Neural cell (in vitro differentiated cells): ENCODE measurements at regions not wholly inside any gene's neighbourhood (a gene's known extent, or its start where the extent isn't known, plus 50 kb on each side); places are given as distances from the start of the nearest gene placed in this dataset.

ENCODE experiments used
- H2AFZ ChIP-seq: fragments of 200-600, 300-800 bp; sonication (generic), shearing (Covaris generic); 2 replicates; pipeline ENCODE4 v1.6.0; 2014; ENCODE audit warnings: low read depth, mild to moderate bottlenecking, antibody characterized with exemption, low read length, moderate library complexity
- H3F3A ChIP-seq: fragments of 200-600 bp; shearing (Covaris generic); 2 replicates; pipeline ENCODE4 v1.6.1; 2016; ENCODE audit warnings: mild to moderate bottlenecking, moderate library complexity, mixed read lengths, antibody characterized with exemption, low read length; ENCODE audit not compliant: insufficient read depth, poor library complexity, severe bottlenecking
- H3K27ac ChIP-seq: fragments of 200-600, 300-800 bp; sonication (generic), shearing (Covaris generic); 2 replicates; pipeline ENCODE4 v1.5.1; 2014; ENCODE audit warnings: mild to moderate bottlenecking, low read length, moderate library complexity
- H3K27me3 ChIP-seq: fragments of 300-800, 200-600 bp; sonication (generic), shearing (Covaris generic); 2 replicates; pipeline ENCODE4 v1.6.0; 2014; ENCODE audit warnings: mild to moderate bottlenecking, low read depth, low read length, moderate library complexity; ENCODE audit not compliant: insufficient read depth
- H3K36me3 ChIP-seq: fragments of 300-800, 200-600 bp; sonication (generic), shearing (Covaris generic); 2 replicates; pipeline ENCODE4 v1.5.1; 2014; ENCODE audit warnings: mild to moderate bottlenecking, antibody characterized with exemption, low read length, moderate library complexity; ENCODE audit not compliant: insufficient read depth
- H3K4me2 ChIP-seq: fragments of 300-800, 200-600 bp; sonication (generic), shearing (Covaris generic); 2 replicates; pipeline ENCODE4 v1.6.0; 2014; ENCODE audit warnings: mild to moderate bottlenecking, low read length
- H3K4me3 ChIP-seq: fragments of 300-800, 200-600 bp; sonication (generic), shearing (Covaris generic); 2 replicates; pipeline ENCODE4 v1.5.1; 2014; ENCODE audit warnings: mild to moderate bottlenecking, low read length, moderate library complexity
- H3K79me2 ChIP-seq: fragments of 200-600 bp; shearing (Covaris generic); replicated peaks from 2 replicates; pipeline ENCODE4 v1.6.0; 2014; ENCODE audit warnings: mild to moderate bottlenecking, low read length, moderate library complexity; ENCODE audit not compliant: insufficient read depth
- H3K9ac ChIP-seq: fragments of 300-800, 200-600 bp; sonication (generic), shearing (Covaris generic); 2 replicates; pipeline ENCODE4 v1.6.1; 2016; ENCODE audit warnings: mild to moderate bottlenecking, low read length, mixed read lengths
- H3K9me2 ChIP-seq: fragments of 200-600 bp; shearing (Covaris generic); 2 replicates; pipeline ENCODE4 v1.6.1; 2016; ENCODE audit warnings: mild to moderate bottlenecking, low read length, mixed read lengths; ENCODE audit not compliant: insufficient read depth
- H3K9me3 ChIP-seq: fragments of 200-600, 300-800 bp; sonication (generic), shearing (Covaris generic); 2 replicates; pipeline ENCODE4 v1.6.1; 2016; ENCODE audit warnings: mild to moderate bottlenecking, mixed run types, low read length, moderate library complexity, mixed read lengths
- H4K20me1 ChIP-seq: fragments of 200-600 bp; shearing (Covaris generic); 2 replicates; pipeline ENCODE4 v1.6.1; 2016; ENCODE audit warnings: mild to moderate bottlenecking, mixed run types; ENCODE audit not compliant: insufficient read depth
- EP300 ChIP-seq: fragments of 450-650 bp; conservative IDR thresholded peaks from 2 replicates; pipeline ENCODE4 v1.6.1; 2014; ENCODE audit warnings: antibody characterized with exemption, mild to moderate bottlenecking, moderate library complexity; ENCODE audit not compliant: poor library complexity, severe bottlenecking
- EZH2 ChIP-seq: fragments of 200-600, 300-800 bp; shearing (Covaris generic), sonication (generic); IDR thresholded peaks from 2 replicates; pipeline ENCODE4 v1.6.1; 2014; ENCODE audit warnings: antibody characterized with exemption, low read length, borderline replicate concordance, mild to moderate bottlenecking; ENCODE audit not compliant: insufficient read depth, poor library complexity, severe bottlenecking
- MXI1 ChIP-seq: fragments of 450-650 bp; conservative IDR thresholded peaks from 2 replicates; pipeline ENCODE4 v1.6.1; 2014; ENCODE audit warnings: antibody characterized with exemption, mild to moderate bottlenecking; ENCODE audit not compliant: poor library complexity, severe bottlenecking
- POLR2AphosphoS5 ChIP-seq: IDR thresholded peaks from 2 replicates; pipeline ENCODE4 v1.6.1; 2012
- RAD21 ChIP-seq: fragments of 450-650 bp; conservative IDR thresholded peaks from 2 replicates; pipeline ENCODE4 v1.6.1; 2014; ENCODE audit warnings: antibody characterized with exemption, mild to moderate bottlenecking, moderate library complexity
- SMC3 ChIP-seq: fragments of 450-650 bp; conservative IDR thresholded peaks from 2 replicates; pipeline ENCODE4 v1.6.1; 2014; ENCODE audit warnings: antibody characterized with exemption, mild to moderate bottlenecking, moderate library complexity; ENCODE audit not compliant: poor library complexity
- TAF1 ChIP-seq: IDR thresholded peaks from 2 replicates; pipeline ENCODE4 v1.6.1; 2012; ENCODE audit warnings: low read depth
- TF ChIP-seq, protein P1 (sequence below): IDR thresholded peaks from 2 replicates; pipeline ENCODE4 v1.6.1; 2012; ENCODE audit warnings: borderline replicate concordance
- TF ChIP-seq, protein P2 (sequence below): fragments of 450-650 bp; IDR thresholded peaks from 2 replicates; pipeline ENCODE4 v1.5.1; 2014; ENCODE audit warnings: antibody characterized with exemption, mild to moderate bottlenecking, moderate library complexity; ENCODE audit not compliant: poor library complexity, severe bottlenecking

- TF ChIP-seq EZH2 (no peak), RAD21 (no peak), SMC3 (no peak), POLR2AphosphoS5 (no peak), MXI1 (no peak), EP300 (no peak), TAF1 (no peak)
- TF ChIP-seq, protein P1, sequence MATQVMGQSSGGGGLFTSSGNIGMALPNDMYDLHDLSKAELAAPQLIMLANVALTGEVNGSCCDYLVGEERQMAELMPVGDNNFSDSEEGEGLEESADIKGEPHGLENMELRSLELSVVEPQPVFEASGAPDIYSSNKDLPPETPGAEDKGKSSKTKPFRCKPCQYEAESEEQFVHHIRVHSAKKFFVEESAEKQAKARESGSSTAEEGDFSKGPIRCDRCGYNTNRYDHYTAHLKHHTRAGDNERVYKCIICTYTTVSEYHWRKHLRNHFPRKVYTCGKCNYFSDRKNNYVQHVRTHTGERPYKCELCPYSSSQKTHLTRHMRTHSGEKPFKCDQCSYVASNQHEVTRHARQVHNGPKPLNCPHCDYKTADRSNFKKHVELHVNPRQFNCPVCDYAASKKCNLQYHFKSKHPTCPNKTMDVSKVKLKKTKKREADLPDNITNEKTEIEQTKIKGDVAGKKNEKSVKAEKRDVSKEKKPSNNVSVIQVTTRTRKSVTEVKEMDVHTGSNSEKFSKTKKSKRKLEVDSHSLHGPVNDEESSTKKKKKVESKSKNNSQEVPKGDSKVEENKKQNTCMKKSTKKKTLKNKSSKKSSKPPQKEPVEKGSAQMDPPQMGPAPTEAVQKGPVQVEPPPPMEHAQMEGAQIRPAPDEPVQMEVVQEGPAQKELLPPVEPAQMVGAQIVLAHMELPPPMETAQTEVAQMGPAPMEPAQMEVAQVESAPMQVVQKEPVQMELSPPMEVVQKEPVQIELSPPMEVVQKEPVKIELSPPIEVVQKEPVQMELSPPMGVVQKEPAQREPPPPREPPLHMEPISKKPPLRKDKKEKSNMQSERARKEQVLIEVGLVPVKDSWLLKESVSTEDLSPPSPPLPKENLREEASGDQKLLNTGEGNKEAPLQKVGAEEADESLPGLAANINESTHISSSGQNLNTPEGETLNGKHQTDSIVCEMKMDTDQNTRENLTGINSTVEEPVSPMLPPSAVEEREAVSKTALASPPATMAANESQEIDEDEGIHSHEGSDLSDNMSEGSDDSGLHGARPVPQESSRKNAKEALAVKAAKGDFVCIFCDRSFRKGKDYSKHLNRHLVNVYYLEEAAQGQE = no peak
- TF ChIP-seq, protein P2, sequence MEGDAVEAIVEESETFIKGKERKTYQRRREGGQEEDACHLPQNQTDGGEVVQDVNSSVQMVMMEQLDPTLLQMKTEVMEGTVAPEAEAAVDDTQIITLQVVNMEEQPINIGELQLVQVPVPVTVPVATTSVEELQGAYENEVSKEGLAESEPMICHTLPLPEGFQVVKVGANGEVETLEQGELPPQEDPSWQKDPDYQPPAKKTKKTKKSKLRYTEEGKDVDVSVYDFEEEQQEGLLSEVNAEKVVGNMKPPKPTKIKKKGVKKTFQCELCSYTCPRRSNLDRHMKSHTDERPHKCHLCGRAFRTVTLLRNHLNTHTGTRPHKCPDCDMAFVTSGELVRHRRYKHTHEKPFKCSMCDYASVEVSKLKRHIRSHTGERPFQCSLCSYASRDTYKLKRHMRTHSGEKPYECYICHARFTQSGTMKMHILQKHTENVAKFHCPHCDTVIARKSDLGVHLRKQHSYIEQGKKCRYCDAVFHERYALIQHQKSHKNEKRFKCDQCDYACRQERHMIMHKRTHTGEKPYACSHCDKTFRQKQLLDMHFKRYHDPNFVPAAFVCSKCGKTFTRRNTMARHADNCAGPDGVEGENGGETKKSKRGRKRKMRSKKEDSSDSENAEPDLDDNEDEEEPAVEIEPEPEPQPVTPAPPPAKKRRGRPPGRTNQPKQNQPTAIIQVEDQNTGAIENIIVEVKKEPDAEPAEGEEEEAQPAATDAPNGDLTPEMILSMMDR = no peak
- no peak overlapping the region for H3K4me2 ChIP-seq
- no peak overlapping the region for H3K4me3 ChIP-seq
- H3K9ac ChIP-seq = no peak overlapping the region
- H4K20me1 ChIP-seq = no peaks in the 10 kb centered on the region
- no peaks in the 10 kb centered on the region for H3K9me3 ChIP-seq
- H3K79me2 ChIP-seq = no peaks in the 10 kb centered on the region
- H2AFZ ChIP-seq = no peak overlapping the region
- no peaks in the 10 kb centered on the region for H3K27me3 ChIP-seq
- H3K36me3 ChIP-seq = no peaks in the 10 kb centered on the region
- H3F3A ChIP-seq = no peaks in the 10 kb centered on the region
- no peak overlapping the region for H3K27ac ChIP-seq
- no peaks in the 10 kb centered on the region for H3K9me2 ChIP-seq
Measured at GRCh38 chr10:90313576-90314325, 544.1 kb downstream of the HTR7 start.

DNA sequence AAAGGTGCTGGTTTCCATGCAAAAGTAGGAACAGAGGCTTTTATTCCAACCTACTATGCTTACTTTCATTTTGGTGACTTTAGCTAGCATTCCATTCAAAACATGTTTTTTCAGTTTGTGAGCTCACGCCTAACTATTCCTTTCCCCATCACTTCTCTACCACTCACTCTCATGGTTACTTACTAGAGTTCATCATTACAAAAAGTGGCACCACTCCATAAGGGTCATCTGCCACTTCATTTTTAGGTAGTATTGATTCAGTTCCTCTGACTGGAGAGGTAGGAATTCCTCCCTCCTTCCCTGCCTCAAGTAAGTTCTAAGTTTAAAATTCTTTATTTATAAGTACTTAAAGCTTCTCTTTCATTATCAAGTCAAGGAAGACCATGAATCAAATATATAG lies 543.1 kb downstream of the HTR7 start:
- no peaks in the 10 kb centered on the region for H3K36me3 ChIP-seq
- no peaks in the 10 kb centered on the region for H3K9me3 ChIP-seq
- H3K27me3 ChIP-seq = no peaks in the 10 kb centered on the region
- no peak overlapping the region for H3K4me3 ChIP-seq
- TF ChIP-seq TAF1 (no peak), RAD21 (no peak), MXI1 (no peak), POLR2AphosphoS5 (no peak), EP300 (no peak), SMC3 (no peak), EZH2 (no peak)
- TF ChIP-seq, protein P2 = no peak
- TF ChIP-seq, protein P1 = no peak
- H3K79me2 ChIP-seq = no peaks in the 10 kb centered on the region
- H2AFZ ChIP-seq = no peak overlapping the region
- no peak overlapping the region for H3K9ac ChIP-seq
- H3K4me2 ChIP-seq = no peak overlapping the region
- H4K20me1 ChIP-seq = no peaks in the 10 kb centered on the region
- no peaks in the 10 kb centered on the region for H3K9me2 ChIP-seq
- no peaks in the 10 kb centered on the region for H3F3A ChIP-seq
- H3K27ac ChIP-seq = no peak overlapping the region
